DND-41 (cell line): ENCODE measurements at regions not wholly inside any gene's neighbourhood (a gene's known extent, or its start where the extent isn't known, plus 50 kb on each side); places are given as distances from the start of the nearest gene placed in this dataset.

ENCODE experiments used
- CTCF ChIP-seq: IDR thresholded peaks from 2 replicates; pipeline ENCODE4 v1.5.1; 2012; ENCODE audit warnings: borderline replicate concordance, low read length, moderate library complexity, mild to moderate bottlenecking; ENCODE audit not compliant: poor library complexity, severe bottlenecking; ENCODE audit errors: extremely low read depth
- EZH2 ChIP-seq: IDR thresholded peaks from 3 replicates; pipeline ENCODE4 v1.6.1; 2012; ENCODE audit warnings: borderline replicate concordance, low read depth, mild to moderate bottlenecking, moderate library complexity, low read length, inconsistent platforms; ENCODE audit not compliant: severe bottlenecking

GRCh38 chr21:16154951-16155635 is 425.3 kb downstream of the USP25 start:
- no peak for TF ChIP-seq CTCF
- no peak for TF ChIP-seq EZH2
